H1 (cell line): ENCODE measurements at regions not wholly inside any gene's neighbourhood (a gene's known extent, or its start where the extent isn't known, plus 50 kb on each side); places are given as distances from the start of the nearest gene placed in this dataset.

Experiments
- CTCF ChIA-PET: fragments of 300-600 bp; sonication (Branson Sonifier 250); formaldehyde crosslinking; loops from one replicate; lab custom pipeline; 2021; ENCODE audit not compliant: partially characterized antibody; lab: Charles Lee
- POLR2A ChIA-PET: fragments of 300-600 bp; sonication (Branson Sonifier 250); formaldehyde crosslinking; loops from one replicate; lab custom pipeline; 2021; ENCODE audit warnings: inconsistent platforms; ENCODE audit not compliant: partially characterized antibody; lab: Charles Lee
- DNase-seq, 2 experiments: peaks; one replicate each; pipeline versions ENCODE4 v3.0.0 to v3.0.0-alpha.2; 2010 to 2022; ENCODE audit warnings: low spot score in 2 of 2, low read depth in 1 of 2, mixed read lengths in 1 of 2
- FAIRE-seq: peaks from 2 replicates; lab custom pipeline; 2011; peaks lifted over from hg19 to GRCh38; lab: Jason Lieb, UNC
- H2AFZ ChIP-seq: 2 replicates; pipeline ENCODE4 v1.8.1; 2012; ENCODE audit warnings: low read length, inconsistent platforms
- H2AK5ac ChIP-seq: 2 replicates; pipeline ENCODE4 v1.6.1; 2013; ENCODE audit warnings: low read depth, low read length
- H2BK120ac ChIP-seq: replicated peaks from 2 replicates; pipeline ENCODE3; 2013; ENCODE audit warnings: low read depth, low read length, inconsistent platforms
- H2BK12ac ChIP-seq: 2 replicates; pipeline ENCODE4 v1.6.1; 2013; ENCODE audit warnings: low read depth, low read length
- H2BK15ac ChIP-seq: 2 replicates; pipeline ENCODE4 v1.6.1; 2013; ENCODE audit warnings: low read length
- H2BK20ac ChIP-seq: 2 replicates; pipeline ENCODE4 v1.6.1; 2013; ENCODE audit warnings: low read length
- H2BK5ac ChIP-seq: 2 replicates; pipeline ENCODE4 v1.6.1; 2013; ENCODE audit warnings: low read depth, low read length
- H3K14ac ChIP-seq: 2 replicates; pipeline ENCODE4 v1.6.1; 2013; ENCODE audit warnings: inconsistent platforms; ENCODE audit not compliant: insufficient read length
- H3K18ac ChIP-seq: 2 replicates; pipeline ENCODE4 v1.6.1; 2013; ENCODE audit warnings: low read length; ENCODE audit errors: extremely low read depth
- H3K23ac ChIP-seq: 2 replicates; pipeline ENCODE4 v1.6.1; 2013; ENCODE audit warnings: inconsistent platforms; ENCODE audit not compliant: insufficient read length
- H3K23me2 ChIP-seq: 2 replicates; pipeline ENCODE4 v1.6.1; 2013; ENCODE audit warnings: low read depth, low read length
- H3K27ac ChIP-seq: 2 replicates; pipeline ENCODE4 v1.6.1; 2011; ENCODE audit warnings: low read depth, low read length, inconsistent platforms
- H3K27me3 ChIP-seq, 4 experiments: replicated peaks in 1 of 4; 1 replicate in 1 of 4; 2 replicates in 3 of 4; pipeline versions ENCODE4 v1.6.1 to v1.8.1; 2011 to 2013; ENCODE audit warnings: low read length in 3 of 4, mild to moderate bottlenecking in 3 of 4, inconsistent platforms in 2 of 4, mixed read lengths in 2 of 4, moderate library complexity in 1 of 4; ENCODE audit not compliant: control insufficient read depth in 3 of 4, insufficient read depth in 3 of 4; ENCODE audit errors: extremely low read depth in 1 of 4
- H3K36me3 ChIP-seq, 4 experiments: 2 replicates each; pipeline versions ENCODE4 v1.6.1 to v1.8.1; 2011 to 2013; ENCODE audit warnings: mild to moderate bottlenecking in 4 of 4, low read length in 3 of 4, moderate library complexity in 2 of 4, control low read depth in 1 of 4, inconsistent platforms in 1 of 4; ENCODE audit not compliant: insufficient read depth in 4 of 4, control insufficient read depth in 2 of 4
- H3K4ac ChIP-seq: replicated peaks from 2 replicates; pipeline ENCODE3; 2013; ENCODE audit warnings: low read length, low read depth, mixed read lengths, inconsistent platforms; ENCODE audit not compliant: insufficient read length
- H3K4me1 ChIP-seq, 4 experiments: replicated peaks in 1 of 4; 1 replicate in 1 of 4; 2 replicates in 3 of 4; pipeline versions ENCODE4 v1.6.1 to v1.8.1; 2011 to 2013; ENCODE audit warnings: low read length in 3 of 4, inconsistent platforms in 2 of 4, mixed read lengths in 1 of 4; ENCODE audit not compliant: insufficient read depth in 4 of 4, control insufficient read depth in 3 of 4
- H3K4me2 ChIP-seq, 2 experiments: 2 replicates each; pipeline versions ENCODE4 v1.6.1 to v1.8.1; 2011 to 2013; ENCODE audit warnings: low read depth in 2 of 2, low read length in 2 of 2, control low read depth in 1 of 2, inconsistent platforms in 1 of 2, mild to moderate bottlenecking in 1 of 2; ENCODE audit not compliant: insufficient read depth in 1 of 2
- H3K4me3 ChIP-seq, 4 experiments: fragments of 200-600, 300-600 bp in 1 of 4; sonication (generic), shearing (Covaris generic), sonication (Bioruptor Twin) in 1 of 4; 2 replicates each; pipeline versions ENCODE4 v1.5.1 to v1.8.1; 2011 to 2016; ENCODE audit warnings: low read length in 4 of 4, low read depth in 3 of 4, control low read depth in 2 of 4, inconsistent platforms in 2 of 4, mild to moderate bottlenecking in 2 of 4, mixed read lengths in 1 of 4, moderate library complexity in 1 of 4; ENCODE audit not compliant: insufficient read depth in 2 of 4; ENCODE audit errors: extremely low read depth in 1 of 4
- H3K56ac ChIP-seq: replicated peaks from 2 replicates; pipeline ENCODE3; 2013; ENCODE audit warnings: low read depth, mild to moderate bottlenecking, mixed read lengths, low read length, inconsistent platforms; ENCODE audit not compliant: insufficient read length
- H3K79me1 ChIP-seq: 2 replicates; pipeline ENCODE4 v1.6.1; 2013; ENCODE audit warnings: low read depth, low read length, control low read depth
- H3K79me2 ChIP-seq, 2 experiments: 2 replicates each; pipeline versions ENCODE4 v1.6.1 to v1.8.1; 2012 to 2013; ENCODE audit warnings: low read length in 2 of 2, mild to moderate bottlenecking in 2 of 2, inconsistent platforms in 1 of 2; ENCODE audit not compliant: insufficient read depth in 2 of 2, control insufficient read depth in 1 of 2
- H3K9ac ChIP-seq, 4 experiments: replicated peaks in 1 of 4; 1 replicate in 1 of 4; 2 replicates in 3 of 4; pipeline versions ENCODE4 v1.6.1 to v1.8.1; 2011 to 2013; ENCODE audit warnings: low read depth in 3 of 4, low read length in 3 of 4, control low read depth in 2 of 4, mild to moderate bottlenecking in 2 of 4, moderate library complexity in 2 of 4, inconsistent platforms in 1 of 4; ENCODE audit errors: extremely low read depth in 1 of 4
- H3K9me3 ChIP-seq, 2 experiments: 2 replicates each; pipeline versions ENCODE4 v1.6.1 to v1.8.1; 2012 to 2013; ENCODE audit warnings: mild to moderate bottlenecking in 2 of 2, moderate library complexity in 2 of 2, control low read depth in 1 of 2, inconsistent platforms in 1 of 2, low read depth in 1 of 2, low read length in 1 of 2, mixed read lengths in 1 of 2; ENCODE audit not compliant: insufficient read depth in 2 of 2
- H4K20me1 ChIP-seq, 2 experiments: replicated peaks in 1 of 2; 2 replicates each; pipeline versions ENCODE3 to v1.8.1; 2011 to 2013; ENCODE audit warnings: inconsistent platforms in 2 of 2, low read length in 2 of 2, mild to moderate bottlenecking in 1 of 2; ENCODE audit not compliant: insufficient read depth in 2 of 2, control insufficient read depth in 1 of 2
- H4K5ac ChIP-seq: 2 replicates; pipeline ENCODE4 v1.6.1; 2013; ENCODE audit warnings: low read length, low read depth, mixed read lengths, inconsistent platforms; ENCODE audit not compliant: insufficient read length
- H4K8ac ChIP-seq: 2 replicates; pipeline ENCODE4 v1.8.0; 2013; ENCODE audit warnings: mild to moderate bottlenecking, moderate library complexity, low read length, inconsistent platforms; ENCODE audit not compliant: insufficient read depth; ENCODE audit errors: extremely low read depth
- H4K91ac ChIP-seq: replicated peaks from 2 replicates; pipeline ENCODE3; 2013; ENCODE audit warnings: low read length, mixed read lengths, inconsistent platforms; ENCODE audit not compliant: insufficient read length
- EP300 ChIP-seq, 2 experiments: IDR thresholded peaks; 1 replicate in 1 of 2; 2 replicates in 1 of 2; pipeline ENCODE4 v1.6.1; 2011 to 2012; ENCODE audit warnings: low read depth in 2 of 2, low read length in 2 of 2, mild to moderate bottlenecking in 2 of 2, borderline replicate concordance in 1 of 2, inconsistent platforms in 1 of 2, moderate library complexity in 1 of 2
- HDAC6 ChIP-seq: IDR thresholded peaks from one replicate; pipeline ENCODE4 v1.7.1; 2012; ENCODE audit warnings: low read depth, mild to moderate bottlenecking, inconsistent platforms, low read length, moderate library complexity
- RNF2 ChIP-seq: fragments of 200-900, 300-1000 bp; sonication (generic); IDR thresholded peaks from 2 replicates; pipeline ENCODE4 v1.7.1; 2016; ENCODE audit warnings: borderline replicate concordance, low read depth, mild to moderate bottlenecking, antibody characterized with exemption, low read length; ENCODE audit not compliant: poor library complexity, severe bottlenecking; ENCODE audit errors: missing control alignments
- SIX5 ChIP-seq: IDR thresholded peaks from 2 replicates; pipeline ENCODE4 v1.6.1; 2011; ENCODE audit warnings: mild to moderate bottlenecking, low read depth, low read length
- SP4 ChIP-seq: IDR thresholded peaks from 2 replicates; pipeline ENCODE4 v1.6.1; 2012; ENCODE audit warnings: low read length, inconsistent platforms
- WGBS, 2 experiments: shearing (Covaris generic) in 1 of 2; methylation state at CpG; one replicate each; pipeline versions ENCODE4 v1.1.6 to v1.1.7; 2013 to 2015; ENCODE audit warnings: low lambda C conversion rate in 2 of 2, mixed read lengths in 2 of 2, inconsistent platforms in 1 of 2, low coverage in 1 of 2, missing lambda C conversion rate in 1 of 2; ENCODE audit not compliant: insufficient replicate concordance in 2 of 2, insufficient coverage in 1 of 2, insufficient read length in 1 of 2; ENCODE audit errors: extremely low coverage in 1 of 2, missing lambda C conversion rate in 1 of 2; 5-methylcytosine and 5-hydroxymethylcytosine counted together

DNA sequence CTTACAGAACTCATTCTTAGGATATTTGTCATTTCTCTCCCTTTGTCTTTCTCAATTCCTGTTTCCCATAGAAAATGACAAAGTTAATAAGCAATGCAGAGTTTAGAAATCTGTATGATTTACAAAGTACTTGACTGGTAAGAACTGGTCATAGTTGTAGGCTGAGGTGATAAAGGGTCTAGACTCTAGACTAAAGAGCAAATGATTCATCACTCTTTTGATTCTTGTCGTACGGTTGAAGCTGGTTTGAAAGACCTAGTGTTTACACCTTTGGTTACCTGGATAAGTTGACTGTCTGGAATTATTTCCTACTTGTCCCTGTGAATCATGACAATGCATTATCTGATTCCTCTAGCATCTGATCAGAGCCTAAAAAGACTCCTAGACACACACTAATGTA, 58.9 kb upstream of the TP63 start:
- Histone ChIP-seq H2AFZ (no peak overlapping the region), H3K4me1 (no peaks in the 10 kb centered on the region), H3K79me1 (no peaks in the 10 kb centered on the region), H3K36me3 (no peaks in the 10 kb centered on the region), H2BK5ac (no peak overlapping the region), H3K4me3 (no peak overlapping the region), H3K27me3 (no peaks in the 10 kb centered on the region), H3K18ac (no peak overlapping the region), H3K23me2 (no peaks in the 10 kb centered on the region), H3K9me3 (no peaks in the 10 kb centered on the region), H3K9ac (no peak overlapping the region), H3K23ac (no peak overlapping the region), H4K20me1 (no peaks in the 10 kb centered on the region), H3K14ac (no peak overlapping the region), H4K8ac (no peak overlapping the region), H4K91ac (no peak overlapping the region), H2BK15ac (no peak overlapping the region), H2BK12ac (no peak overlapping the region), H3K27ac (no peak overlapping the region), H2AK5ac (no peak overlapping the region), H3K79me2 (no peaks in the 10 kb centered on the region), H2BK120ac (no peak overlapping the region), H3K4me2 (no peak overlapping the region), H3K4ac (no peak overlapping the region), H2BK20ac (no peak overlapping the region), H3K56ac (no peak overlapping the region), H4K5ac (no peak overlapping the region)
- CTCF ChIA-PET, result interaction anchor here (2.7 kb wide), 1 partner anchor 12 kb away, joined by 9 read pairs; no protein-coding TSS in a partner anchor
- 79% methylated on average over 2 of the region's 2 CpGs; no CpG with 5 or more reads in 1 of the 2 experiments for WGBS, 2 experiments
- POLR2A ChIA-PET, result no interaction called here
- DNase-seq, result no peak
- no peak for FAIRE-seq
- TF ChIP-seq SIX5, result no peak
- TF ChIP-seq SP4, result no peak
- no peak for TF ChIP-seq EP300 (IDR thresholded peaks at IDR 0.05; ENCODE audit: borderline replicate concordance in 1 of 2, low read depth in 2 of 2, low read length in 2 of 2)
- no peak for TF ChIP-seq RNF2
- TF ChIP-seq HDAC6, result no peak
